Kidney (tissue), 13 donors: ENCODE measurements at regions not wholly inside any gene's neighbourhood (a gene's known extent, or its start where the extent isn't known, plus 50 kb on each side); places are given as distances from the start of the nearest gene placed in this dataset.

Source experiments
- DNase-seq, 5 donors: peaks; one replicate each; pipeline ENCODE4 v3.0.0-alpha.2; 2013 to 2020
- FAIRE-seq: peaks from 2 replicates; lab custom pipeline; 2012; peaks lifted over from hg19 to GRCh38; lab: Jason Lieb, UNC
- H3K27ac ChIP-seq, 2 donors: one replicate each; pipeline ENCODE4 v1.7.0; 2013; ENCODE audit warnings: low read depth in 2 of 2, low read length in 2 of 2, inconsistent platforms in 1 of 2
- H3K27me3 ChIP-seq: one replicate; pipeline ENCODE4 v1.7.1; 2013; ENCODE audit warnings: low read length, inconsistent platforms; ENCODE audit not compliant: control insufficient read depth, insufficient read depth
- H3K36me3 ChIP-seq, 3 donors: one replicate each; pipeline versions ENCODE4 v1.7.0 to v1.7.1; 2013; ENCODE audit warnings: low read length in 3 of 3, control low read depth in 1 of 3, inconsistent platforms in 1 of 3; ENCODE audit not compliant: insufficient read depth in 3 of 3, control insufficient read depth in 2 of 3
- H3K4me1 ChIP-seq, 3 donors: one replicate each; pipeline versions ENCODE4 v1.7.0 to v1.7.1; 2013; ENCODE audit warnings: low read length in 3 of 3, inconsistent platforms in 1 of 3, low read depth in 1 of 3; ENCODE audit not compliant: control insufficient read depth in 2 of 3, insufficient read depth in 2 of 3
- H3K4me3 ChIP-seq, 3 donors: one replicate each; pipeline versions ENCODE4 v1.7.0 to v1.8.1; 2013; ENCODE audit warnings: low read length in 3 of 3, control low read depth in 1 of 3, inconsistent platforms in 1 of 3
- H3K9ac ChIP-seq, 3 donors: one replicate each; pipeline versions ENCODE4 v1.7.0 to v1.7.1; 2013; ENCODE audit warnings: low read length in 3 of 3, control low read depth in 1 of 3, inconsistent platforms in 1 of 3
- H3K9me3 ChIP-seq, 3 donors: one replicate each; pipeline versions ENCODE4 v1.7.0 to v1.7.1; 2013; ENCODE audit warnings: low read length in 3 of 3, control low read depth in 1 of 3, inconsistent platforms in 1 of 3; ENCODE audit not compliant: control insufficient read depth in 2 of 3, insufficient read depth in 1 of 3
- intact Hi-C: fragments of 100-400 bp; cut with DNase I; formaldehyde crosslinking; loops from one replicate; pipeline ENCODE4 v1.11.1; 2022
- TF ChIP-seq, protein P1 (sequence below): IDR thresholded peaks from 3 replicates; pipeline ENCODE4 v1.5.1; 2012; ENCODE audit warnings: mild to moderate bottlenecking, moderate library complexity, borderline replicate concordance; ENCODE audit not compliant: insufficient read depth; ENCODE audit errors: extremely low read depth
- donor health status: control.
- donor health status: control.
- donor health status: control.
- donor health status: control.
- donor health status: control.
- donor health status: DM: yes; HTN: yes; CAD: no.
- donor health status: Normal renal cell carcinoma (clear cell type).

DNA sequence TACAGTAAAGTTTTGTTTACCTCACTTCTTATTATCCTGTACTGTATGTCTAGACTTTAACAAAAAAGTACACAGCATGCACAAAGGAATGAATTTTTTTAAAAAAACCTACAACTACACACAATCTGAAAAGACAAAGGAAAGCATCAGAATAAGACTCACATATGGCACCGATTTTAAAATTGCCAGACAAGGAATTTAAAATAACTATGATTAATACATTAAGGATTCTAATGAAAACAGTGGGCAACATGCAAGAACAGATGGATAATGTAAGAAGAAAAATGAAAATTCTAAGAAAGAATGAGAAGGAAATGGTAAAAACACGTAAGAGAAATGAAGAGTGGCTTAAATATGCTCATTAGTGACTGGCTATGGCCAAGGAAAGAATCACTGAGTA, 638.2 kb downstream of the FBXO15 start:
- TF ChIP-seq, protein P1, sequence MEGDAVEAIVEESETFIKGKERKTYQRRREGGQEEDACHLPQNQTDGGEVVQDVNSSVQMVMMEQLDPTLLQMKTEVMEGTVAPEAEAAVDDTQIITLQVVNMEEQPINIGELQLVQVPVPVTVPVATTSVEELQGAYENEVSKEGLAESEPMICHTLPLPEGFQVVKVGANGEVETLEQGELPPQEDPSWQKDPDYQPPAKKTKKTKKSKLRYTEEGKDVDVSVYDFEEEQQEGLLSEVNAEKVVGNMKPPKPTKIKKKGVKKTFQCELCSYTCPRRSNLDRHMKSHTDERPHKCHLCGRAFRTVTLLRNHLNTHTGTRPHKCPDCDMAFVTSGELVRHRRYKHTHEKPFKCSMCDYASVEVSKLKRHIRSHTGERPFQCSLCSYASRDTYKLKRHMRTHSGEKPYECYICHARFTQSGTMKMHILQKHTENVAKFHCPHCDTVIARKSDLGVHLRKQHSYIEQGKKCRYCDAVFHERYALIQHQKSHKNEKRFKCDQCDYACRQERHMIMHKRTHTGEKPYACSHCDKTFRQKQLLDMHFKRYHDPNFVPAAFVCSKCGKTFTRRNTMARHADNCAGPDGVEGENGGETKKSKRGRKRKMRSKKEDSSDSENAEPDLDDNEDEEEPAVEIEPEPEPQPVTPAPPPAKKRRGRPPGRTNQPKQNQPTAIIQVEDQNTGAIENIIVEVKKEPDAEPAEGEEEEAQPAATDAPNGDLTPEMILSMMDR, result no peak
- no peaks in the 10 kb centered on the region for H3K36me3 ChIP-seq
- no peaks in the 10 kb centered on the region for H3K4me1 ChIP-seq
- no peak overlapping the region for H3K4me3 ChIP-seq
- intact Hi-C loops, result no loop called here
- DNase-seq (no peak), FAIRE-seq (no peak)
- no peaks in the 10 kb centered on the region for H3K9me3 ChIP-seq
- H3K9ac ChIP-seq, result no peak overlapping the region
- no peaks in the 10 kb centered on the region for H3K27me3 ChIP-seq
- H3K27ac ChIP-seq, result no peak overlapping the region

DNA sequence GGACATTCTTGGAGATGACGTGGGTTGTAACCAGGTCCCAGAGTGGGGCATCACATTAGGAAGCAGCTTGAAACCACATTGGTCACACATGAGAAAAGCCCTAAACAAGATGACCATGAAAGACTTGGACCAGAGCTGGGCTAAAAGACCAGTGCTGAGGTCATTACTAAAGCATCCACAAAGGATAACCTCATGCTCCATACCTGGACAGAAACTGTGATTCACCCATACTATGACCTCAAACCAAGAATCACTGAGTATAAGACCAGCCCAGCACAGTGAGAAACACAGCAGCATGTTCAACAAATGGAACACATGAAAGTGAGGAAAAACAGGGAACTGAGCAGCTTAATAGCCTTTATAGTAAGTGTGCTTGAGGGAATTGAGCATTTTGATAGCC, 635.5 kb upstream of the NETO1 start:
- Histone ChIP-seq H3K4me1 (no peaks in the 10 kb centered on the region), H3K9me3 (no peaks in the 10 kb centered on the region), H3K27ac (no peak overlapping the region), H3K9ac (no peak overlapping the region), H3K36me3 (no peaks in the 10 kb centered on the region), H3K27me3 (no peaks in the 10 kb centered on the region), H3K4me3 (no peak overlapping the region)
- TF ChIP-seq, protein P1, result no peak
- DNase-seq (no peak), FAIRE-seq (no peak)
- intact Hi-C loops, result no loop called here

DNA sequence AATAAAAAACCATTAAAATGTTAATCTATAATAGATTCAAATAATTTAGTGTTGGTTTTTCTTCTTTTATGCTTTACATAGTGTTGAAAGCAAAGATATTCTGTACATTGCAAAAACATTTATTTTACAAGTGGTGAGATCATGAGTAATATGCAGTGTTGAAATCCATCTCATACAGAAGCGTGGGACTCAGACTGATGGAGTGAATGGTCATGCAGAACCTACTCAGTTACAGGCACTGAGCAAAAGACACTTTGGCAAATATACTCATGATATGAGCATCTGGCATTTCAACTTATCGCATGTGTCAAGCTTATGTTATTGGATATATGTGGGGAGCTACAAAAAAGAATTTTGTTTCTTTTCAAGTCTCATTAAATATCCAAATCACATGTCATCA, 620.2 kb upstream of the NETO1 start:
- DNase-seq (no peak), FAIRE-seq (no peak)
- Histone ChIP-seq H3K36me3 (no peaks in the 10 kb centered on the region), H3K9me3 (no peaks in the 10 kb centered on the region), H3K27ac (no peak overlapping the region), H3K9ac (no peak overlapping the region), H3K4me1 (no peaks in the 10 kb centered on the region), H3K4me3 (no peak overlapping the region), H3K27me3 (no peaks in the 10 kb centered on the region)
- TF ChIP-seq, protein P1, result no peak
- intact Hi-C loops, result no loop called here

DNA sequence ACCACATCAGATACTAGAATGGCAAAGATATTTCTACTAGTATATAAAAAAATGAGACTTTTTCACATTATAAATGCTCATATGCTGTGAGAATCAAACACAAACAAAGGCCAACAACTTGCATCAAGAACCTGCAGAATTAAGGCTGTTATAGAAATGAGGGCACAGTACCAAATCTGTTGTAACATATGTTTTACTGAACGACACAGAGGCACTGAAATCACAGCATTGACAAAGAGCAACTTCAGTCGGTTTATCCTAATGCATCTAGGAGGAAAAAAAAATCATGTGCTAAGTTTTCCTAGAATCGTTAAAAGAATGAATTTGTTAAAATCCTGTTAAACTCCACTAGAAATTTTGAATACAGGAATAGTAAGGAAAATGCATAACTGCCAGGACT, 617.4 kb upstream of the NETO1 start:
- H3K9me3 ChIP-seq, result no peaks in the 10 kb centered on the region
- no peak overlapping the region for H3K4me3 ChIP-seq
- intact Hi-C loops, result no loop called here
- no peak for DNase-seq
- no peaks in the 10 kb centered on the region for H3K36me3 ChIP-seq
- no peak overlapping the region for H3K27ac ChIP-seq
- H3K9ac ChIP-seq, result no peak overlapping the region
- no peaks in the 10 kb centered on the region for H3K27me3 ChIP-seq
- TF ChIP-seq, protein P1, result no peak
- no peak for FAIRE-seq
- no peaks in the 10 kb centered on the region for H3K4me1 ChIP-seq
